Chondrocyte (in vitro differentiated cells): ENCODE measurements at regions not wholly inside any gene's neighbourhood (a gene's known extent, or its start where the extent isn't known, plus 50 kb on each side); places are given as distances from the start of the nearest gene placed in this dataset.
A peak's percentile ranks its signal among the peaks of the same experiment; 100 is the strongest.

Experiments
- DNase-seq: peaks from one replicate; pipeline ENCODE4 v3.0.0; 2021; ENCODE audit warnings: mixed read lengths, low spot score
- H3K27ac Mint-ChIP-seq: one replicate; pipeline ENCODE4 v1.8.0; 2021; ENCODE audit warnings: mild to moderate bottlenecking, moderate library complexity, mixed read lengths; ENCODE audit not compliant: unreplicated experiment
- H3K27me3 Mint-ChIP-seq: 2 replicates; pipeline ENCODE4 v1.8.0; 2021; ENCODE audit warnings: low read depth, mixed read lengths
- H3K36me3 Mint-ChIP-seq: 2 replicates; pipeline ENCODE4 v1.8.0; 2021; ENCODE audit warnings: low read depth, mixed read lengths
- H3K4me1 Mint-ChIP-seq: 2 replicates; pipeline ENCODE4 v1.8.0; 2021; ENCODE audit warnings: low read depth, mild to moderate bottlenecking, mixed read lengths
- H3K4me3 Mint-ChIP-seq: one replicate; pipeline ENCODE4 v1.8.0; 2021; ENCODE audit warnings: mild to moderate bottlenecking, moderate library complexity, mixed read lengths; ENCODE audit not compliant: unreplicated experiment
- H3K9me3 Mint-ChIP-seq: 2 replicates; pipeline ENCODE4 v1.8.0; 2021; ENCODE audit warnings: low read depth, mixed read lengths
- CTCF ChIP-seq: fragments of 200-600 bp; sonication (generic); IDR thresholded peaks from 2 replicates; pipeline ENCODE4 v1.5.0; 2021; ENCODE audit warnings: antibody characterized with exemption, mild to moderate bottlenecking, moderate library complexity

GRCh38 chr13:111548805-111549204 is 228.4 kb downstream of the TEX29 start:
- Mint-ChIP-seq H3K4me1 (no peaks in the 10 kb centered on the region), H3K4me3 (no peak overlapping the region), H3K9me3 (peaks cover 10% of the 10 kb centered on the region), H3K27me3 (peaks cover 17% of the 10 kb centered on the region), H3K27ac (no peak overlapping the region), H3K36me3 (no peaks in the 10 kb centered on the region)
- DNase-seq: peak; percentile 51
- TF ChIP-seq CTCF: no peak

- Mint-ChIP-seq H3K36me3 (no peaks in the 10 kb centered on the region), H3K27me3 (peaks cover 17% of the 10 kb centered on the region), H3K27ac (no peak overlapping the region), H3K4me1 (no peaks in the 10 kb centered on the region), H3K4me3 (no peak overlapping the region), H3K9me3 (peaks cover 4% of the 10 kb centered on the region)
- no peak for DNase-seq
- no peak for TF ChIP-seq CTCF
These were observed 229.0 kb downstream of the TEX29 start for GRCh38 chr13:111549464-111549863.

GRCh38 chr13:111550062-111550461 is 229.6 kb downstream of the TEX29 start:
- Mint-ChIP-seq H3K36me3 (no peaks in the 10 kb centered on the region), H3K9me3 (peaks cover 3% of the 10 kb centered on the region), H3K4me3 (no peak overlapping the region), H3K27me3 (peaks cover 17% of the 10 kb centered on the region), H3K4me1 (no peaks in the 10 kb centered on the region), H3K27ac (no peak overlapping the region)
- DNase-seq: no peak
- no peak for TF ChIP-seq CTCF

GRCh38 chr13:111551204-111551820 is 230.9 kb downstream of the TEX29 start:
- no peak overlapping the region for H3K4me3 Mint-ChIP-seq
- H3K9me3 Mint-ChIP-seq: peaks cover 3% of the 10 kb centered on the region
- no peaks in the 10 kb centered on the region for H3K4me1 Mint-ChIP-seq
- no peak for TF ChIP-seq CTCF
- DNase-seq: peak; percentile 24
- no peak overlapping the region for H3K27ac Mint-ChIP-seq
- no peaks in the 10 kb centered on the region for H3K36me3 Mint-ChIP-seq
- peaks cover 17% of the 10 kb centered on the region for H3K27me3 Mint-ChIP-seq

GRCh38 chr13:111552891-111553655 is 232.6 kb downstream of the TEX29 start:
- Mint-ChIP-seq H3K4me3 (no peak overlapping the region), H3K9me3 (peaks cover 3% of the 10 kb centered on the region), H3K27me3 (peaks cover 27% of the 10 kb centered on the region), H3K4me1 (no peaks in the 10 kb centered on the region), H3K27ac (no peak overlapping the region), H3K36me3 (peaks cover 2% of the 10 kb centered on the region)
- peak; percentile 58 for DNase-seq
- no peak for TF ChIP-seq CTCF
